ENCODE measurements at regions not wholly inside any gene's neighbourhood (a gene's known extent, or its start where the extent isn't known, plus 50 kb on each side); places are given as distances from the start of the nearest gene placed in this dataset.

- DNase-seq, result no peak
These were observed 669.9 kb upstream of the PCDH20 start for GRCh38 chr13:62085337-62086229.

DNA sequence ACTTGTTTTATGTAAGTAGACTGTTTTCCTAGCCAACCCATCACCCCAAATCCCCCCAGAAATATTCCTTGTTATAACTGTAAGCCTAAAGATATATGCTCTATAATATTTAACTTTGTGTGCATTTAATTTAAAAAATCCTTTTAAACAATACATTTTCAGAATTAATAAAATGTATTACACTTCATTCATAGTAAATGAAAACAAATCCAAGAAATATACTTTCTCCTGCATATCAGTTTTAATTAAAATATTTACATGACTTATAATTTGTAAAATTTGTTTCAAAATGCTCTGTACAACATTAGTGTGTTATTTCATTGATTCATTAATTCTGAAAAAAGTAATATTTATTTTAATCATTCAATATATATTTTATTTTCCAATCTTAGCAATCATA lies 669.1 kb upstream of the PCDH20 start:
- DNase-seq, result no peak

DNA sequence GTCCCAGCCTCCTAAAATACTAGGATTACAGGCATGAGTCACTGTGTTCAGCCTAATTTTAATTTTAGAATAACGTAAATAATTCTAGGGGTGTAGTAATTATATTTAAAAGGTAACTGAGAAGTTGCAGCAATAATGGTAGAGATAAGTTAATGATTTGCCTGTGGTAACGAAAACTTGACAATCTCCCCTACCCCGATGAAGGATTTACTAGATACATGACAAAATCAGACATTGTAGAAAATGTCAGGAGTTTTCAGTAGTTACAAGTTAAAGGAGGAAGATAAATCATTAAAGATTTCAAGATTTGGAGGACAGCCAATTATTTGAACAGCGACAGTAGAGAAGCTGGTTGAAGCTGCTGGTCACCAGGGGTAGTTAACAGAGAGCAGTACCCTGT lies 652.2 kb upstream of the PCDH20 start:
- DNase-seq, result no peak

DNA sequence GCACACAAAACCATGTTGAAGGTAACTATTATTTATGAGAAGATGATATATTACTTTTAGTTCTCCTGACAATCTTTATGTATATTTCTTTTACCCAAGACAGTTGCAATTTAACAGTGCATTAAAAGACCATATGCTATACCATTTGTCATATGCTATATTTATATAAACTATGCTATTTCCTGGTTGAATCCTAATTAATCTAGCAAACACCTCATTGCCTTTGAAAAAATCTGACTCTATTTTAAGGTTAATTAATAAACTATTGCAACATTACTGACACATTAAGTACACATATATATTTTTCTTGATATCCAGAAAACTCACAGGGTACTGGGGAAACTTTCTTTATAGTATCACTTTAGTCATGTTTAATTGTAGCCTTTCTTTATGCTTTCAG lies 649.4 kb upstream of the PCDH20 start:
- DNase-seq, result no peak

- no peak for DNase-seq
These were observed 646.1 kb upstream of the PCDH20 start for GRCh38 chr13:62061751-62062150.

- no peak for DNase-seq
These were observed 644.9 kb upstream of the PCDH20 start for GRCh38 chr13:62060570-62060969.

- DNase-seq, result no peak
These were observed 641.6 kb upstream of the PCDH20 start for GRCh38 chr13:62057286-62057685.

DNA sequence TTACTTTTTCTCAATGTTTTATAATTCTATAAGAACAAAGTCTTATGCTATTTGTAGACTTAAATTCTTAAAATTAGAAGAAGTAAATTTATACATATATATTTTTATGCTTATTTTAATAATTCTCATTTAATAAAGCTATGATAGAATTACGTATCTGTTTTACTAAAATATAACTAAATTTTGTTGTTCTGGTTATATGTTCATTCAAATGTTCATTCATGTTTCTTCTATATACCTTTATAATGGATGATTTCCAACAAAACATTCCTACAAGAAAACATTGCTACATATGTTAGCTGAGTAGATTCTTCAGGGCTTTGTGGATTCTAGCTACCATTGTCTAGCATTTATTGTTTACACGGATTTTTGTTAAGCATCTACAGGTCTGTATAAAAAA lies 634.3 kb upstream of the PCDH20 start:
- no peak for DNase-seq

DNA sequence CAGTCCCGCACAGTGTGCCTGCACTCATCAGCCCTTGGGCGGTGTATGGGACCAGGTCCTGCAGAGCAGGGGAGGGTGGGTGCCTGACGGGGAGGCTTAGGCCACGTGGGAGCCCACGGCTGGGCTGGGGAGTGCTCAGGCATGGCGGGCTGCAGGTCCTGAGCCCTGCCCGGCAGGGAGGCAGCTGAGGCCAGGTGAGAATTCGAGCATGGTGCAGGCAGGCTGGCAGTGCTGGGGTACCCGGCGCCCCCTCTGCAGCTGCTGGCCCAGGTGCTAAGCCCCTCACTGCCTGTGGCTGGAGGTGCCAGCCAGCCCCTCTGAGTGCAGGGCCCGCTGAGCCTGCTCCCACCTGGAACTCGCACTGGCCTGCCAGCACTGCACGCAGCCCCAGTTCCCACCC lies 630.9 kb upstream of the PCDH20 start:
- DNase-seq, result no peak

DNA sequence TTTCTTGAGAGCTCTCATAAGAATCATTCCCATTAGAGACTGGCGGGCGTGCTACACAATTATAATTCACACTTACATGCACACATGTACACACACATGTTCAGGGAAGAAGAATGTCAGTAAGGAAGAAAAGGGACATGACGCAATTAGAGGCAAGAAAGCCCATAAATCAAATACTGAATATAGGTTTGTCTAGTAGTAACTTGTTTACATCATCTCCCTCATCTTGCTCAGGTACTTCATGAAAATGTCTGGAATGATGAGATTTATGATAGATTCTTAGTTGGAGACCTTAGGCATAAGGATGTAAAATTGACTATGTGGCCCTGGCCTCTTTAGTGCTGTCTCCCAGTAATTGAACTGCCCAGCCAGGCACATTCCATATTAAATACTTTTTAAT lies 628.0 kb upstream of the PCDH20 start:
- DNase-seq, result no peak

DNA sequence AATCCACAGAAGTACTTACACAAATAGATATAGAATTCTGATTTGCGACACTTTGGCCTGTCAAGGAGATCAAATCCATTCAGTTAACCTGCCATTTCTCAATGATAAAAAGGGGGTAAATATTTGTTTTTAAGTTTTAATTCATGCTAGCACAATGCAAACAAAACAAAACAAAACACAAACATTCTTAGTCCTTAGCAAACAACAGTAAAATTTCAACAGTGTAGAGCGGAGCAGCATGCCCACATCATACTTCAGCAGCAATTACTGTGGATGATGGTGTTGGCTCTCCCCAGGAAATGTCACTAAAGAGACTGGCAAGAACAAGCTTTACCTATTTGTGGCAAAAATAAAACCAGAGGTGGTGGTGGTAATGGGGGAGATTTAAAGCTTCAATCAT lies 625.2 kb upstream of the PCDH20 start:
- DNase-seq, result no peak

DNA sequence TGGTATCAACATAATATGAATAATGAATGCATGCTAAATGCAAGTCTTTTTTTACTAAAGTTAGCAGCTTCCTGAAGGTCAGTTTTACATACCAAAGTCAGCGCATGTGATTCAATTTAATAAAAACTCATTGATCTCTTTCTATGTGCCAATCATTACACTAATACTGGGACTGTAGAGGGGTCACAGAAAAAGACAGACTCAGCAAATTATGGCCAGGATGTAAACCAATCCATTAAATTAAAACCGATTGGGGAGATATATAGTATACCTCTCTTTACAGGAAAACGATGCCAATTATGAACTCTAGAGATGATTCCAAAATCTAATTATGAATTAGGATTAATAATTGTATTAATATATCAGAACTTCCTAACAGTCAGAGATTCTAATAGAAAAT lies 624.4 kb upstream of the PCDH20 start:
- no peak for DNase-seq

DNA sequence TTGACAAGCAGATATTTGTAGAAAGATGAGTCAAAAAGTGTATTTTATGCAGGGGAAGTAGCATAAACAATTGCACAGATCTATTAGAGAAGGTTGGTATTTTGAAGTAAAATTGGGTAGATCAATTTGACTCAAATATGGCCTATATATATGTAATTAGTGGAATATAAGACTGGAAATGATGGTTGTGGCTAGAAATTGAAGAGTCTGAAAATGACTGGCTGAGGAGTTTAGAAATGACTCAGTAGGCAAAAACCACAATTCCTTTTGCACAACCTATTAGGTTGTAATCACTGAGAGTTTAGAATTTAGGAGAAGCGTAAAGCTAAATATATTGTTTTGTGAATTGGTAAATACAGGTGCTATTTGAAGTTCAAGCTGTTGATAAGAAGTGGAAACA lies 622.6 kb upstream of the PCDH20 start:
- no peak for DNase-seq

GRCh38 chr13:62035981-62036380 lies 620.3 kb upstream of the PCDH20 start:
- no peak for DNase-seq

- no peak for DNase-seq
These were observed 618.3 kb upstream of the PCDH20 start for GRCh38 chr13:62033934-62034333.

GRCh38 chr13:62022369-62022768 lies 606.7 kb upstream of the PCDH20 start:
- no peak for DNase-seq

DNA sequence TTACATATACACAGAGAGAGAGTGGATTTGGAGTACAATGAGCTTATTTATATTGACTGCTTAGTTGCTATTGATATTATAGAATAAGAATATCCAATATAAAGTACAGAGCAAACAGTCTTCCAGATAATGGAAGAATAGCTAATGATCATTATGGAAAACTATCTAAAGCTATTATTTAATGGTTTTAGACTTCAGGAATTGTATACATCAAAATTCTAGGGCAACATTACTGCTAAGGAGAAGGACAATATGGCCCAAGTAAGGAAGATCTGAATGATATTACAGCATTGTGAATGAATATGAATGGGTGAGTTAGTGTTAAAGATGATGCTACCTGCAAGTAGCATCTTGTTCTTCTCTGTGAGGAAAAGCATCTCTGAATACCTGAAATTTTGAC lies 604.2 kb upstream of the PCDH20 start:
- no peak for DNase-seq

- DNase-seq, result no peak
These were observed 598.6 kb upstream of the PCDH20 start for GRCh38 chr13:62014299-62014698.

DNA sequence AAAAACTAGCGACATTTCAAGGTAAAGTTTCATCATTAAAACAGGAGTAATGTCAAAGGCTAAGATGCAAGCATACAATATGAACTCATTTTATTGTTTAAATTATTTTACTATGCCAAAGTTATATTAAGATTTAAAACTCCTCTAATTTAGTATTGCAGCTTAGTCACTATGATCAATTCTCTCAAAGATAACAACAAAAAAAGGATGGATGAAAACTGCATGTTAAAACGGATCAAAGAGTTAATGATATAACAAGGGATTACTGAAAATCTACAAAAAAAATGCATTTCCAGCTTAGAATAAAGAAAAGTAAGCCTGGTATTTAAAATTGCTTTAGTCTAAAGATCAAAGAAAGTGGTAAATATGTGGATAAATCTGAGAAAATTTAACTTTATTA lies 587.8 kb upstream of the PCDH20 start:
- no peak for DNase-seq

GRCh38 chr13:61994174-61994573 lies 578.5 kb upstream of the PCDH20 start:
- DNase-seq, result no peak

DNA sequence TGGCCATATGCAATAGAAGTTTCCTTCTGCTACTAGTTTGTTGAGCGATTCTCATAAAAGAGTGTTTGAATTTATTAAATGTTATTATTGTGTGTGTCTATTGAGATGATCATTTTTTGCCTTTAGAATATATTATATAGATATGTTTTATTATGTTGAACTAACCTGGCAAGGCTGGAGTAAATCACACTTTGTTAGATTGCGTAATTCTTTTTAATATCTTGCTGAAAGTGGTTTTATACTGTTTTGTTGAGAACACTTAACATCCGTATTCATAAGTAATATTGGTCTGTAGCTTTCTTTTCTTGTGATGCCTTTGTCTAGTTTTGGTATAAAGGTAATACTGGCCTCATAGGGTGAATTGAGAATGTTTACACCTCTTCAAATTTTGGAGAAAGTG lies 574.3 kb upstream of the PCDH20 start:
- DNase-seq, result no peak

DNA sequence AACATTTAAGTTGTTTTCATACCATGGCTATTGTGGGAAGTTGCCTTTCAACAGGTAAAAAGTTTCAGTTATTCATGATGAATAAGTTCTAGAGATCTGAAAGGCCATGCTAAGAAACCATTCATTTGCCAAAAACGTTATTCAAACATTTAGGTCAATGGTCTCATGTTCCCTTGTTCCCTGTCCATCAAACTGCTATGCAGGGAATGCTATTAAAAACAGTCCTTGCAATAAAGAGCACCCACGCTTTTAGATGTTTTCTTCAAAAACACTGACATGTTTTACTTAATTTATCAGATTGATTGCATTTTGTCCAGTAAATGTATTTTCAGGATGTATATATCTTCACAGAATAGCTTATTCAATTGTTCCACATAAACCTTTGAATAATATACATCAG lies 573.2 kb upstream of the PCDH20 start:
- no peak for DNase-seq

DNA sequence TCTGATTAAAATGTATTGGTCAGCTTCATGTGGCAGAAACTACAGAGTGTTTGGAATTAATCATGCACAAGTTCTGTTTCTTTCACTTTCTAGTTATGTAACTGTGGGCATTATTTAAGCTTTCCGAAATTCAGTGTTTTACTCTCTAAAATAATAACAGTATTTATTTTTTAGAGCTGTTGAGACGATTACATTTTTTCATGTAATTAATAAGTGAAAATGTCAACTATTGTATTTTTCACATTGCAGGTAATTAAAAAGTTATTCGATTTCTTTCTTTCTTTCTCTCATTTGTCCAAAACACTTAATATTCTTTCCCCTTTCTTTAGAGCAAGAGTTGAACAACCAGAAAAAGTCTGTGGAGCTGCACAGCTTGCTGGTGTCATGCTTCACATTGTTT lies 559.4 kb upstream of the PCDH20 start:
- DNase-seq, result no peak

DNA sequence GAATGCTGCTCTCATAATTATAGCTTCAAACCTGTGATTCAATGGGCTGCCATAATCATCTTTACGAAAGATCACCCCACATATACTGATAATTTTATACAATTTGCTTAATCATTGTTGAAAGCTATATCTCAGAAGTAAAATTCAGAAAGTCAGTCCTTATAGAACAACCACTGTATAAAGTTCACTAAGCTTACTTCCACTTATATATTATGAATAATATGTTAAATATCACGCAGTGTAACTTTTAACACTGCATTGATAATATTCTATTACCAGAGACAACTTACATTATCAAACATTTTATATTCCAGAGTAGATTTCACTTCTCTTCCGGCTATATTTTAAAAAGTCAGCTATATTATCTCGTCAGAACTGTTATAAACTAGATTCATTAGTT lies 550.1 kb upstream of the PCDH20 start:
- no peak for DNase-seq

- DNase-seq, result no peak
These were observed 545.3 kb upstream of the PCDH20 start for GRCh38 chr13:61960981-61961380.
